ENCODE measurements at regions not wholly inside any gene's neighbourhood (a gene's known extent, or its start where the extent isn't known, plus 50 kb on each side); places are given as distances from the start of the nearest gene placed in this dataset.

DNA sequence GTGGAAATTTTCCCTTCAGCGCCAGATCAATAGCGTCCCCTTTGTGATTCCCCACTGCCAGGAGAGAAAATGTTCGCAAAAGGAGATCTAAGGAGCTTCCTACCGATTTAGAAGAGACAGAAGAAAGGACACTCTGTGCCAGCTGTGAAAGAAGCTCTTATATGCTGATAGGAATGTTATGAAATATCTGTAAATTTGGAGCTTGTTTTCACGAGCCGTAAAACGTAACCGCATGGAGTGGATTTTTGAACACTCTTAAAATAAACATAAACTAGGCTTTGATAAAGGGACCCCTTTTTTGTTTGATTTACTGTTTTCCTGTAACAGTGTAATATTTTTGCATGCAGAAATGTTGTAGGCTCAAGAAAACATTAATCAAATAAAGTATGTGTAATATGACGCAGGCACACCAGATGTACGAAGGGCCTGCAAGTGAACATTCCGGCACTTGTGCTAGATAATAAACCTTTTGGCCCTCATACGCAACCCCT is 346.8 kb downstream of the ETNK1 start:
- TF ChIP-seq CTCF (IDR thresholded peaks at IDR 0.05; ENCODE audit: low read depth, low read length, poor library complexity, severe bottlenecking) (no peak), EZH2phosphoT487 (IDR thresholded peaks at IDR 0.05; ENCODE audit: borderline replicate concordance, low read length) (no peak)
